BE2C (cell line): ENCODE measurements at regions not wholly inside any gene's neighbourhood (a gene's known extent, or its start where the extent isn't known, plus 50 kb on each side); places are given as distances from the start of the nearest gene placed in this dataset.

Source experiments
- DNase-seq: peaks from one replicate; pipeline ENCODE4 v3.0.0-alpha.2; 2020
- H3K27me3 ChIP-seq: fragments of 250-450 bp; sonication (Bioruptor Pico); 2 replicates; pipeline ENCODE4 v1.5.1; 2020; ENCODE audit warnings: mild to moderate bottlenecking
- H3K36me3 ChIP-seq: fragments of 250-450 bp; sonication (Bioruptor Pico); 2 replicates; pipeline ENCODE4 v1.5.1; 2020; ENCODE audit warnings: mild to moderate bottlenecking
- H3K4me1 ChIP-seq: fragments of 250-450 bp; sonication (Bioruptor Pico); 2 replicates; pipeline ENCODE4 v1.5.1; 2020
- H3K4me3 ChIP-seq: 2 replicates; pipeline ENCODE4 v1.5.1; 2011; ENCODE audit warnings: low read depth, low read length
- H3K9me3 ChIP-seq: fragments of 250-450 bp; sonication (Bioruptor Pico); 2 replicates; pipeline ENCODE4 v1.5.1; 2020
- CTCF ChIP-seq: IDR thresholded peaks from 2 replicates; pipeline ENCODE4 v1.5.1; 2012; ENCODE audit warnings: mild to moderate bottlenecking, low read depth, low read length

DNA sequence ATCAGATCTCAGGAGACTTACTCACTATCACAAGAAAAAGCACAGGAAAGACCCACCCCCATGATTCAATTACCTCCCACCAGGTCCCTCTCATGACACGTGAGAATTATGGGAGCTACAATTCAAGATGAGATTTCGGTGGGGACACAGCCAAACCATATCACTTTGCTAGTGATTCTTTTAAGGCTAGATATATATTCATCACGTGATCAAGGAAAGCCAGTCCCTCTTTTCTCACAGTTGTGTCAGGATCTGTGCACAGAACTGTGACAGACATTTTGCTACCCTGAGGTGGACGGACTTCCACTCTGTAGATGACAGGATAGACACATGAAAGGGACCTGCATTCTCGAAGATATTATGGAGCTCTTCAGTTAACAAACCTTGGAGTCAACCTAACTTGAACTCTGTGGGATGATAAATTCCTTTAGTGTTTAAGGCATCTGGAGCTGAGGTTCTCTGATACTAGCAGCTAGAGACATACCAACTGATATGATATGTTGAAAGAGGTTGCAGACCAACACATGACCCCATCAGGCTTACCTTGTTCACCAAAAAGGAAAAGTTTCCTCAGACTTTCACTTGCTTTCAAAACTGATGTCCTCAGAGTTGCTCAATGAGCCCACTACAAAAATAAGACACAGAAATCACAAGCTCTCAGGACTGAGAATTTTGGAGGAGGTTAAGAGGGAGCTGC, 66.3 kb upstream of the SCG2 start:
- no peak for TF ChIP-seq CTCF

GRCh38 chr2:223654384-223654915, 52.3 kb upstream of the SCG2 start:
- Histone ChIP-seq H3K9me3 (no peaks in the 10 kb centered on the region; the same call in 1 of the 2 replicates), H3K36me3 (no peaks in the 10 kb centered on the region), H3K4me3 (no peak overlapping the region), H3K4me1 (no peaks in the 10 kb centered on the region), H3K27me3 (no peaks in the 10 kb centered on the region)
- DNase-seq = no peak
- TF ChIP-seq CTCF = no peak

More for the DNA sequence above, 66.3 kb upstream of the SCG2 start:
- no peaks in the 10 kb centered on the region for H3K9me3 ChIP-seq
- no peaks in the 10 kb centered on the region for H3K36me3 ChIP-seq
- peaks cover 4% of the 10 kb centered on the region for H3K4me1 ChIP-seq
- no peaks in the 10 kb centered on the region for H3K27me3 ChIP-seq
- H3K4me3 ChIP-seq = no peak overlapping the region
- DNase-seq = no peak

GRCh38 chr2:223652902-223653301, 50.7 kb upstream of the SCG2 start:
- no peak for DNase-seq
- no peaks in the 10 kb centered on the region for H3K36me3 ChIP-seq
- H3K4me1 ChIP-seq = no peaks in the 10 kb centered on the region; the same call in 1 of the 2 replicates
- H3K4me3 ChIP-seq = no peak overlapping the region
- TF ChIP-seq CTCF = no peak
- H3K9me3 ChIP-seq = no peaks in the 10 kb centered on the region
- H3K27me3 ChIP-seq = no peaks in the 10 kb centered on the region

- H3K27me3 ChIP-seq = no peaks in the 10 kb centered on the region
- no peaks in the 10 kb centered on the region for H3K36me3 ChIP-seq
- no peaks in the 10 kb centered on the region; the same call in 1 of the 2 replicates for H3K4me1 ChIP-seq
- H3K9me3 ChIP-seq = no peaks in the 10 kb centered on the region
- no peak for TF ChIP-seq CTCF
- DNase-seq = no peak
- H3K4me3 ChIP-seq = no peak overlapping the region
Observed at GRCh38 chr2:223652122-223652521, 50.0 kb upstream of the SCG2 start.
